HG03432 (cell line): ENCODE measurements at regions not wholly inside any gene's neighbourhood (a gene's known extent, or its start where the extent isn't known, plus 50 kb on each side); places are given as distances from the start of the nearest gene placed in this dataset.

Experiments used
- ATAC-seq: cut with Tn5 transposase; IDR thresholded peaks from one replicate; pipeline ENCODE4 v1.9.1; 2021; ENCODE audit warnings: mild to moderate bottlenecking, moderate library complexity; ENCODE audit not compliant: unreplicated experiment

DNA sequence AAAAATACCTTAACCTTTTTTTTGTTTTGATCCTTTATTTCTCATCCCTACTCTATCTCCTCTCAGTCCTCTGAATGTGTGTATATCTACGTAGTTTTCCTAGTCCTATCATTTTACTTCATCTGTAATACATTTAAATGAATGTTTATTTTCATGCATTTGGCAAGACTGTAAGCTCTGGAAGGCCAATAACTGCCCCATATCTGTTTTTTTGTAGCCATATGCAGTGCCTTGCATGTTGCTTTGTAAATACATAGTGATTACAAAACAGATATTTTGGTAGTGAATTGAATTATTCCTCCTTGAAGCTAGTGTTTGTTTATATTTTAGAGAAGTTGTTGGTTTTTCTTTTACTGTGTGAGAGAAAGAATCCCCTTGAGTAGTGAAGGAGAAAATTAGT, 450.2 kb downstream of the PCDH18 start:
- ATAC-seq, result no peak

DNA sequence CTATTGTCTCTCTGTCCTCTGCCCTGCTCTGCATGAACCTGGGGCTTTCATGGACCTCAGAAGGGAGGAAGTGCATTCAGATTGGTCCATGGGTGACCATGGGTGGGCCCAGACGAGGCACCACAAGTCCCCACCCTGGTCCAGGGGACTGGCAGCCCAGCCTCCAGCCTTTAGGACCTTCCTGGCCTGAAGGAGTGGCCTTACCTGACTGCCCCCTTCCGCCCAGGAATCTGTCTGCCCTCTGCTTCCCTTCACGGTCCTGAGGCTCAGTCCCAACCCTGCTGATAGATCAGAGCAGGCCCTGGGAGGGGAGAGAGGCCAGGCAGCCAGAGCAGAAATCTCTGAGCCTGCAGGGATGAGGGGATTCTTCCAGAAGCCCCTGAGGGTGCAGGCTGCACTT, 455.4 kb downstream of the PCDH18 start:
- no peak for ATAC-seq

DNA sequence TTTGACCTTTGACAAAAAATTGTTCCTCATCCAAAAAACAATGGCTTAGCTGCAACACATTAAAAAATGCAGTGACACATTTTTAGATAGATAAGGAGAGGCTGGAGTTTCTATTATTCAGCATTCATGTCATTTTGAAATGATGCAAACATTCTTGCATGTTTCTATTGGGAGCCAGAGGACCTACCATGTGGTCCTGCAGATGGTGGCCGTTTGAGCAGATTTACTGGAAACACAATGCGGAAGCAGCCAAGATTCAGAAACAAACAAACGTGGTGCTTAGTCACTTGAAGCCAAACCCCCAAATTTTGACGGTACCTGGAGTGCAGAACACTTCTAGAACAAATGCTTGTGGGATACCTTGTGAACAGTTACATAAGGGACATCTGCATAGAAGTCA, 456.7 kb downstream of the PCDH18 start:
- no peak for ATAC-seq

DNA sequence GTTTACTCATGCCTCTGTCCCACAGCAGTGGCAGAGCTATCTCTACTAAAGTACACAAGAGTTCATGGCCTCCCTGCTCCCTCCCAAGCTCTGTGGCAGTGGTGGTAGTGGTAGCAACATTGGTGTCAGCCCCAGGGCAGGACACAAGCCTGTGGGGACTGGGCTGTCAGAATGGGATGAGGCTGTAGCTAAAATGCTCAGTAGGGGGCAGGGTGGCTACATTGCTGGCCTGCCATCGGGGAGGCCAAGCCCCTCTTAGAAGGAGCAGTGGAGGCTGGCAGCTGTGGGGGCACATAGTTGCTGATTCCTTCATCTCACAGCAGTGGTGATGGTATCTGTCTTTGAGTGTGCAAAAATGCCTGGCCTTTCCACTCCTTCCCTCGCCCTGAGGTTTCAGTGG, 461.7 kb downstream of the PCDH18 start:
- no peak for ATAC-seq

DNA sequence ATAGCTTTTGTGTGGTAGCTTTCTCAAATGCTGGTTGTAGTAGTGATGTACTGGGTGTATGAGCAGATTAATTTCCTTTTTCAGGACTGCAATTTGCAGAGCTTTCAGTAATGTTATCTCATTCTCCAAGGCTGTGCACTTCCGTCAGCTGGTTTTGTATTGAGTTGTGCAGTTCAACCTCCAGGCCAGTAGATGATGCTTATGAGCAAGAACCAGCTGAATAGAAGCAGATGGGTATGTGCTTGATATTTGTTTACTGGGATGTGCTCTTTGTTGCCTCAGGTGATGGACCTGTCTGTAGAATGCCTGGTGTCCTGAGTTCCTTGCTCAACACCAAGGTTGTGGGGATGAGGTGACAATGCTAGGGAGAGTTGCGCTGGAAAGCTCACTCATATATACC, 462.8 kb downstream of the PCDH18 start:
- peak; percentile 56 for ATAC-seq

DNA sequence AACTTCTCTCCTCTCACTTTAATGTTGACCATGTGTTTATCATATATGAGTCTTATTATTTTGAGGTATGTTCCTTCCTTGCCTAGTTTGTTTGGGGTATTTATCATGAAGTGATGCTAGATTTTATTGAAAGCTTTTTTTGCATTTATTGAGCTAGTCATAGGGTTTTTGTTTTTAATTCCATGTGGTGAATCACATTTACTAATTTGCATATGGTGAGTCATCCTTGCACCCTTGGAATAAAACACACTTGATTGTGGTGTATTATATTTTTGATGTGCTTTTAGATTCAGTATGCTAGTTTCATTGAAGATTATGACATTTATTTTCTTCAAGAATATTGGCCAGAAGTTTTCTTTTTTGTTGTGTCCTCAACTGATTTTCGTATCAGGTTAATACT, 464.6 kb downstream of the PCDH18 start:
- ATAC-seq, result no peak

DNA sequence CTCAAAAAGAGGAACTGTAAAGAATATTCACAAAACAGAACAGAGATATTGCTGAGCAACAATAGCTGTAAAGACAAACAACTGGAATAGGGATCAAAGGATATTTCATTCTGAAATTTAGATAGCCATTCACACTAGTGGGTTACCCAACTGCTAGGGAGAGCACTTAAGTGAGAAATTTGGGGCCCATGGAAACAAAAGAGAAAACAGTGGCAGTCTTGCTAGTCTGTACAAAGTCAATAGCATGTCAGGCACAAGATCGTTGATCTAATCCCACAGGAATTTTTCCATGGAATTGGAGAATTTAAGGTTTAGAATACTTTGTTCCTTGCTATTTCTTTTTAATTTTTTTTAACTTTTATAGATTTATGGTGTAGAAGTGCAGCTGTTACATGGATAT, 467.0 kb downstream of the PCDH18 start:
- ATAC-seq, result no peak

DNA sequence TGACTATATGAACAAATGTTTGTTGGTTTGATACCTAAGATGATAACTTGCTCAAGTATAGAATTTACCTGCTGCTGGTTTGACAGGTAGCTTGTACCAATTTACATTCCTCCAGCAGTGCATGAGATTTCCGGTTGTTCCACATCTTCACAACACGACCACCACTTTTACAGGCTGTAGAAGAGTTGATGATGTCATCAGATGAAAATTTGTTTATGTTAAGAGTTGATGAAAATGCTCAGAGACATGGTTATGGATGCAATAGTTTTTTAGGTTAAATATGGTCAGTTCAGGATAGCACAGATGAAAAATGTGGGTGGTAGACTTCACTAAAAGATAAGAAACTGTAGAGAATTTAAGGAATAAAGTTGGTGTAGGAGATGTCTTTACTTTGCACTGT, 468.3 kb downstream of the PCDH18 start:
- no peak for ATAC-seq

DNA sequence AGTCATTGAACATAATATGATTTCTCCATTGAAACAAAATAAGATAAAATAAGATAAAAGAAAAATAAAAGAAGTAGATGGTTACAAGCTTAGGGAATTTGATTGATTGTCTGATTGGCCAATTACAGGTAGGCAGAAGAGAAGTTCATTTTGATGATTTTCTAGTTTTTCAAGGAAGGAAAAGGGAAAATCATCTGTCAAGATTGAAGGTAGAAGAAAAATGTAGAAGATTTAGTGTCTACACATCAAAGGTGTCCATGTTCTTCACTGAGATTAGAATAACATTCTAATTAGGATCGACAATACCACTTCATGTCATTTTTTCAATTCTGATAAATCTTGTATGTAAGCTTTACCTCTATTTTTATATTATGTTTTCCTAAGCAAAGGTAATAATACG, 489.1 kb downstream of the PCDH18 start:
- ATAC-seq, result no peak

DNA sequence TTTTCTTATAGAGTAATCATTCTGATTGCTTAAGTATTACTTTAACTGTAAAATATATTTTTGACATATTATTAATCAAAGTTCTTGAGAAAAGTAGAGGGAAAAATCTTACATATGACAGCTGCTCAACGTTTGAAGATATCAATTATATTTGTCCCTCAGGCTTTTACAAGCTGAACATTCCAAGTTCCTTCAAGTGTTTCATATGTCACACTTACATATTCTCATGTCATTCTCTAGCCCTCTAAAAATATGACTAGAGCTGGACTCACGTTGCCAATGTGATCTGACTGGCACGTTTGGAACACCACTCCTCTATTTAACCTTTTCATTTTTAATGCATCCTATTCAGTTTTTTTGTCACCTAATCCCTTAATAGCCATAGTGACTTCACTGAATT, 492.9 kb downstream of the PCDH18 start:
- ATAC-seq, result no peak

DNA sequence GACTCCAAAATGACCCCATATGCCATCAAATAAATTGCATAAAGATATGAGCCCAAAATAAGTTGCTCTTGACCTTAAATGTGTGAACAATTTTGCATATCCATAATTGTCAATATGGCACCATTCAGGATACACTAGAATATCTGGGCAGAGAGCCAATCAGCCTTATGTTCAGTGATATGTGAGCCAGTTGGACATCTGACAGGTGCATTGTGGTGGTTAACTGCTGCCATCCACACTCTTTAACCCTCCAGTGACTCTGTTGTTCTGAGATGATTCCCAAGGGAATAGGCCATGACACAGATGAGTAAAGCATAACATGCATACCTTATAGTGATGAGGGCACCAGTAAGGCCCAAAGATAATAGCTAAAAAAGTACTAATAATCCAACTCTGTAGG, 500.1 kb downstream of the PCDH18 start:
- peak; percentile 52 for ATAC-seq

DNA sequence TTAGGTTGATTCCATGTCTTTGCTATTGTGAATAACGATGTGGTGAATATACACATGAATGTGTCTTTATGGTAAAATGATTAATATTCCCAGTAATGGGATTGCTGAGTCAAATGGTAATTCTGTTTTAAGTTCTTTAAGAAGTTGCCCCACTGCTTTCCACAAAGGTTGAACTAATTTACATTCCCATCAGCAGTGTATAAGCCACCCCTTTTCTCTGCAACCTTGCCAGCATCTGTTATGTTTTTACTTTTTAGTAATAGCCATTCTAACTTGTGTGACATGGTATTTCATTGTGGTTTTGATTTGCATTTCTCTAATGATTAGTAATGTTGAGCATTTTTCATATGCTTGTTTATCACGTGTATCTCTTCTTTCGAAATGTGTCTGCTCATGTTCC, 503.3 kb downstream of the PCDH18 start:
- peak; percentile 40 for ATAC-seq

DNA sequence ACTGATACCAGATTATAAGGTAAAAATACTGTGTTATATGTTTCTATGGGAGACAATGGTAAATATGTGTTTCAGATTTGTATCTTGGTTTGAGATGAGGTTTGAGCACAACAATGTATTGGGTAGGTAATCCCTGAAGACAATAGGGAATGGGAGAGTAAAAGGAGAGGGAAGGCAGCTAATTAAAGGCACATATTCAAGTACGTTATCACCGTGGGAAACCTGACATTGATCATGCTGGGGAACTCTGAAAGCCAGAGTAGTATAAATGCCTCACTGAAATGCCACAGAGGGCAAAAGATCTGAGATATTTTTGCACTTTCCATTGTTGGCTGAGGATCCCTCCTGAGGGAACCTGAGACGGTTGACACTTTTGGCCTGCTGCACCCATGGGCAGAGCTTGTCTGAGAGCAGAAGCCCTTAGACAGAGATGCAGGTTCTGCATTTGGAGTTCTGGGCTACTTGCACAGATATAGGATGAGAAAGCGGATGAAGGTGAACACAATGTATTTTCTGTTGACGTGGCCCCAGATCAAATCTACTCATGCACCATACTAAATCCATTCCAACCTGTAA, 506.7 kb downstream of the PCDH18 start:
- ATAC-seq, result no peak

DNA sequence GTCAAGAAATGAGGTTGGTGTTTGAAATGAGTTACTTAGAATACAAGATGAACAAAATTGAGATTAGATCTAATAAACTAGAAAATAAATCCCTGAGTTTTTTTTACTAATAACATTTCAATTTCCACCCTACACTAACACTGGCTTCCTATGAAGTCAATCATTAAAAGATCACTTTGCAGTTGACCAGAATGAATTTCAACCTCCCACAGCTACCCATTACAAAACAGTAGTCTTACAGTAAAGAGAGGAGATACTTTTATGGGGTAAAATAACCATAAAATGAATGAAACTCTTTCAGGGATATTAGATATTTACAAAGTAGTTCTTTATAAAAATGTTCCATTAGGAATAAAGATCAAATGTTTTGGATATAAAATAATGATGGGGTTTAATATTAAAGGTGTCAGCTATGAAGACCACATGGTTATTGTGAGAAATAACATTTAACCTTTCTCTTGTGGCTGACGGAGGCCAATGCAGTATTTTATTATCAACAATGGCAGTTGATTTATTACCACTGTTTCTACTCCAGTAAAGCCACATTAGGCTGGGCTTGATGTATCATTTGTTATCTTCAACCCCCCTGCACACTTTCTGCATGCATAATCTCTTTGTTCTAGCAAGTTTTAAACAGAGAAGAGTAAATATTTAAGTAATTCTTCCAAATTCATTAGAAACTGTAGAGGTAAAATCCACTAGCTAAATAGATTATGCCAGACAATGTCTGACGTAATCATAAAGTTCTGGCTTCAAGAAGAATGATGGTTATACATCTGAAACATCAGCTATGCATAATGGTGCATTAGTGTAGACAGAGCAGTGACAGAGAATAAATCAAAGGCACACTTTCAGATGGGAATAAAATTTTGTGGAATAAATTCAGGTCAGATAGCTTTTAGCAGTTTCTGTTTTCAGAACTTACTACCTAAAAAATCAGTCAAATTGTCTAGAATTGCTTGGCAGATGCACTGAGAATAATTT, 516.6 kb downstream of the PCDH18 start:
- ATAC-seq, result no peak

DNA sequence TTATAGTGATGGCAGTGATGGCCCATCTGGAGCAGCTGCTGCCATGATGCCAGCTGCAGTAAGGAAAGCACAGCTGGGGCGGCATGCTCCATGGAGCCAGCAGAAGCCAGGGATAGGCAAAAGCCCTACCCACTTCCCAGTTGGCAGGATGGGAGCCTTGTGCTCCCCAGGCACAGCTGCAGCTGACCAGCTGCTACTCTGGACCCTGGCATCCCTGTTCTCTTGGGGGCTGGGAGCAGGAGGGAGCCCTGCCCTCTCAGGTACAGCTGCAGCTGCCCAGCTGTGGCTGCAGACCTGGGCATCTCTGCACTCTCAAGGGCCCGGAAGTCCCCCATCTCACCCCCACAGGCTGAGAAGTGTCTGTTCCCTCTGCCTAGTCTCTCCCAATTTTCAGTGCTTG, 531.9 kb downstream of the PCDH18 start:
- ATAC-seq, result no peak

DNA sequence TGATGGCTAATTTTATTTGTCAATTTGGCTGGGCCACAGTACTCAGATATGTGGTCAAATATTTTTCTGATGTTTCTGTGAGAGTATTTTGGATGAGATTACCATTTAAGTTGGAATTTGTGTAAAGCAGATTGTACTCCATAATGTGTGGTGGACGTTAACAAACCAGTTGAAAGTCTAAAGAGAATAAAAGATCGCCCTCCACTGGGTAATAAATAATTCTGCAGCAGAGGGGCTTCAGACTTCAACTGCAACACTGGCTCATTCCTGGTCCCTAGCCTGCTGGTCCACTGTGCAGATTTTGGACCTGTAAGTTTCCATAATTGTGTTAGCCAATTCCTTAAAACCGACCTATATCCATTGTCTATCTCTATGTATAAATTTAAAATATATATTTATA, 540.3 kb downstream of the PCDH18 start:
- no peak for ATAC-seq

DNA sequence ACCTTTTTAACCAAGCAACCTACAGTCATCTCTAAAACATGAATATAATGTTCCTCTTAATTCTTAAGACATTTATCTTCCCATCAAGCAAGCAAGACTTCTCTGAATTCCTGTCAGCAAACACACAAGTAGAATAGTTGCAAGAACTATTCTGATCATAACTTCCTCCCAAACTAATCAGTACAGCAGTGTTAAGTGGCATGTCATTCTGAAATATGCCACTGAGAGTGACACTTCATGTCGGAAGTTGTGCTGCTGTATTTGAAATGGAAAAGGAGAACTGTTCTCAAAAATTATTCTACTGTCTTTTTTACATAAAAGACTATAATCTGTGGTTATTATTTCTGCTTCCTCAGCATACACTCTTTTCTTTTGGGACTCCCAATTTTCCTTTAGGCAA, 546.6 kb downstream of the PCDH18 start:
- no peak for ATAC-seq

DNA sequence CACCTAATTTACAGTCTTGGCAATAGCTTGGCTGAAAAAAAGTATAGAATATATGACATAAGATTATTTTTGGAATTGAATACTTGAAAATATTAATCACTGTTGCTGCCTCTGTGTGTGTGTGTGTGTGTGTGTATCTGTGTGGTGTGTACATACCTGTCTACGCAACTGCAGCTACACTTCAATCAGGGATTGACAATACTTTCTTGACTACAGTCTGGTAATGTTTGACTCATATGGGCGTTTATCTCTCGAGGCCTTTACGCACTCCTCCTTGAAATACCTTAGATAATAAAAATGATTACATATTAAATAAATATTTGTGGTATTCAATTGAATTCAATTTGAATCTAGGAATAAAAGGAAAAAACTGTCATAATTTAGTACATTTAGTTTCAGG, 565.2 kb downstream of the PCDH18 start:
- ATAC-seq, result no peak

DNA sequence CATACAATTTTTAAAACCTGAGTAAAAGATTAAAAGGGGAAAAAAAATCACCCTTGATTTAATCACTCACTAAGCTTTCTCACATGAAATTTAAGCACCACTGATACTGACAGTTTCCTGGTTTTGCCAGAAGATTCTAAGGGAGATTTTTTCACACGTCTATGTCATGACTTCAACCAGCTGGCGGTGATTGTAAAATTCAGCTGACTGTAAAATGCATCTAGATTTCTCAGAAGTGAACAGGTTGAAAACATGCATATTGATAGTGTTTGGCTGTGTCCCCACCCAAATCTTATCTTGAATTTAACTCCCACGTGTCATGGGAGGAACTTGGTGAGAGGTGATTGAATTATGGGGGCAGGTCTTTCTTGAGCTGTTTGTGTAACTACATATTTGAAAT, 566.8 kb downstream of the PCDH18 start:
- no peak for ATAC-seq

DNA sequence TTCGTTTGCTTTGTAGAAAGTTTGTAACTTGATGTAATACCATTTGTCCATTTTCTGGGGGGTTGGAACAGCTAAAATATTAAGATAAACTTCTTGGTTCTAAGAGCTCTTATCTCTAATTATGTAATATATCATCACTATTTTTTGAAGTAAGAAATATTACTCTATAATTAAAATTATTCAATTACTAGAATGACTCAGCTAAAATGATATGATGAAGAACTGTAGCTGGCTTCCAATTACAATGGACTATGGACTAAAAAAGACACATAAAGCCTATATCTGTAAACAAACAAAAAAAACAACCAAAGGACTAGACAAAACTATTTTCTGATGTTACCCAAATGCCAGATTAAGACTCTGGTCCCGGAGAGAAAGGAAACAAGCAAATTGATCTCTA, 569.4 kb downstream of the PCDH18 start:
- ATAC-seq, result no peak

DNA sequence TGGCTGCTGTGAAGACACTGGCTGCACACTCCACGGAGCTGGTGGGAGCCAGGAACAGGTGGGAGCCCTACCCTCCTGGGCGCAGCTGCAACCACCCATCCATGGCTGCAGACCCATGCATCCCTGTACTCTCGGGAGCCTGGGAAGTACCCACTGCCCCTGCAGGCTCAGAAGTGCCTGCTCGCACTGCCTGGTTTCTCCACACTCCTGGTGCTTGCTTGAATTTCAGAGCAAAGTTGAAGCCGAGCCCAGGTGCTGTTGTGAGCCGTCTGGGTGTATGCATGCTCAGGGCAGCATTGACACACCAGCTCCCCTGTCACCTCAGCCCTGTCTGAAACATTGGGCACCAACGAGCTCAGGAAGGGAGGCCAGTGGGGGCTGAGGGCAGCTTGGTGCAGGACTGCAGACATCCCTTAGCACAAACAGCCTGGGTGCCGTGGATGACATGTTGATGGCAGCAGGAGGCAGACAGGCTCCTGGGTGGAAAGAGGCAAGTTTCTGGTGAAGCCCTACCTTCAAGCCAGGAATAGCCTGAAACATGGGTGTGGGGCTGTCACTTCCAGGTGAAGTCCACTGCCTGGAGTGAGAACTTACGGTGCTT, 585.9 kb downstream of the PCDH18 start:
- ATAC-seq, result no peak

DNA sequence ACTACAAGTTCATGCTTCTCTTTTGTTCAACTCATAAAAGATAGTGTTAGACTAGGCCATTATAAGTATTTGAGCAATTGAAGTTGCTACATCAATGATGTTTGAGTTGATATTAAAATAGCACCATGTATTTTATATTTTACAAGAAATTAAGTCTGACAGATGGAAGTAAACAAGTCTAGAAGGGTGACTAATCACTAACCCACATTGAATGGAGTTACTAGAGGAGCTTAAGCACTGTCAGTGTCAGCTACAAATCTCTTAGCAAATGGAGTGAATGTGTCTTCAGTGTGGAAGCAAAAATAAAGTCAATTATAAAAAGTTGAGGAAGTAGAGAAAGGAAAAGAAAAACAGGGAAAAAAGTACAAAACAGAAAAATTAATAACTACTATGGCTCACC, 592.5 kb downstream of the PCDH18 start:
- ATAC-seq, result no peak
